ENCODE measurements at regions not wholly inside any gene's neighbourhood (a gene's known extent, or its start where the extent isn't known, plus 50 kb on each side); places are given as distances from the start of the nearest gene placed in this dataset.

DNA sequence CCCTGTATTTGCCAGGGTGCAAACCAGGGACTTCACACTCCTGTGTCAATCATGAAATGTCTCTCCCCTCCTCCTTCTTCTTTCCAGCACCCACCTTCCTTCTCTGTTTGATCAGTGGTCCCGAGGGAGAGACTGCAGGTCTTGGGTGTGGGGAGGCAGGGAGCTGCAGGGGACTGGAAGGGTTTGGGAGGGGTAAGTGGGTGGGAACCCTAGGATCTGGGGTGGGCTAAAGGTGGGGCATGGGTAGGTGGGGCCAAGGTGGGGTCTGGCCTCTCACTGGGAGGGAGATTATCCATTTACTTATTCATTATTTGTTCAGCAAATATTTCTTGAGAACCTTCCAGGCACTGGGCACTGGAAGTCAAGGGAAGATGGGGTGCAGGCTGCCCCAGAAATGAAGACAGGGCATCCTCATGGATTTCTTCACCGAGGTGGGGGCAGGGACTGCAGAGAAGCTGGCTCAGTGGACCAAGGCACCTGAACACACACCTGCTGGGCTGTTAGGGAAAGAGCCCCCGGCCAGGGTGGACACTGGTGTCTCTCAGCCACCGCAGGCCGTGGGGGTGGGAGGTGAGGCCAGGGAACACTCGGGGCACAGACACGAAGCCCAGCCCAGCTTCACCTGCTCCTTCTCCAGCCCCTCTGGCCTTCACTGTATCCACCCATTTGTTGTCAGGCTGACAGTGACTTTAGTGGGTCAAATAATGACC lies 193.9 kb upstream of the C1orf174 start:
- no TSS peak for BruUV-seq (replicated peaks)
- Histone ChIP-seq H2AFZ (ENCODE audit: low read depth, low read length) (no peak overlapping the region), H3K9ac (replicated peaks; ENCODE audit: extremely low read depth, insufficient read depth, low read length) (no peak overlapping the region), H3K36me3 (ENCODE audit: control insufficient read depth in 2 of 2, extremely low read depth in 1 of 2, insufficient read depth in 2 of 2, low read length in 2 of 2) (no peaks in the 10 kb centered on the region), H3K4me1 (ENCODE audit: control insufficient read depth, extremely low read depth, insufficient read depth, low read length) (no peaks in the 10 kb centered on the region), H3K4me2 (ENCODE audit: insufficient read depth, low read length) (no peak overlapping the region), H3K27ac (ENCODE audit: insufficient read depth, low read depth, low read length) (no peak overlapping the region), H3K27me3 (ENCODE audit: control insufficient read depth in 2 of 2, insufficient read depth in 2 of 2, low read length in 2 of 2) (no peaks in the 10 kb centered on the region), H3K9me1 (replicated peaks; ENCODE audit: control insufficient read depth, extremely low read depth, insufficient read depth, low read length) (no peaks in the 10 kb centered on the region), H4K20me1 (replicated peaks; ENCODE audit: control insufficient read depth, extremely low read depth, insufficient read depth, low read length) (no peaks in the 10 kb centered on the region), H3K9me3 (replicated peaks; ENCODE audit: control insufficient read depth, insufficient read depth, low read length) (peaks cover 4% of the 10 kb centered on the region), H3K79me2 (ENCODE audit: control insufficient read depth, insufficient read depth, low read length) (no peaks in the 10 kb centered on the region), H3K4me3 (replicated peaks in 1 of 3; ENCODE audit: insufficient read depth in 1 of 3, low read depth in 1 of 3, low read length in 3 of 3) (no peak overlapping the region)
- CTCF ChIA-PET: no interaction called here
- no peak for DNase-seq (ENCODE audit: low read depth, low spot score)
- POLR2A ChIA-PET: no interaction called here
- TF ChIP-seq POLR2A (IDR thresholded peaks at IDR 0.05; ENCODE audit: low read depth, low read length): no peak
- TF ChIP-seq MYC (IDR thresholded peaks at IDR 0.05; ENCODE audit: low read depth, low read length): no peak
- no peak for TF ChIP-seq JUN (IDR thresholded peaks at IDR 0.05; ENCODE audit: borderline replicate concordance, insufficient read depth, insufficient read length, low read depth)
- no peak for TF ChIP-seq POLR2AphosphoS5 (IDR thresholded peaks at IDR 0.05; ENCODE audit: insufficient read depth, low read depth, low read length)
- TF ChIP-seq, protein P1, sequence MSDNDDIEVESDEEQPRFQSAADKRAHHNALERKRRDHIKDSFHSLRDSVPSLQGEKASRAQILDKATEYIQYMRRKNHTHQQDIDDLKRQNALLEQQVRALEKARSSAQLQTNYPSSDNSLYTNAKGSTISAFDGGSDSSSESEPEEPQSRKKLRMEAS (IDR thresholded peaks at IDR 0.05; ENCODE audit: insufficient read depth, insufficient read length): no peak
- no peak for TF ChIP-seq FOS (IDR thresholded peaks at IDR 0.05; ENCODE audit: borderline replicate concordance, insufficient read depth, low read length)
- TF ChIP-seq, protein P2, sequence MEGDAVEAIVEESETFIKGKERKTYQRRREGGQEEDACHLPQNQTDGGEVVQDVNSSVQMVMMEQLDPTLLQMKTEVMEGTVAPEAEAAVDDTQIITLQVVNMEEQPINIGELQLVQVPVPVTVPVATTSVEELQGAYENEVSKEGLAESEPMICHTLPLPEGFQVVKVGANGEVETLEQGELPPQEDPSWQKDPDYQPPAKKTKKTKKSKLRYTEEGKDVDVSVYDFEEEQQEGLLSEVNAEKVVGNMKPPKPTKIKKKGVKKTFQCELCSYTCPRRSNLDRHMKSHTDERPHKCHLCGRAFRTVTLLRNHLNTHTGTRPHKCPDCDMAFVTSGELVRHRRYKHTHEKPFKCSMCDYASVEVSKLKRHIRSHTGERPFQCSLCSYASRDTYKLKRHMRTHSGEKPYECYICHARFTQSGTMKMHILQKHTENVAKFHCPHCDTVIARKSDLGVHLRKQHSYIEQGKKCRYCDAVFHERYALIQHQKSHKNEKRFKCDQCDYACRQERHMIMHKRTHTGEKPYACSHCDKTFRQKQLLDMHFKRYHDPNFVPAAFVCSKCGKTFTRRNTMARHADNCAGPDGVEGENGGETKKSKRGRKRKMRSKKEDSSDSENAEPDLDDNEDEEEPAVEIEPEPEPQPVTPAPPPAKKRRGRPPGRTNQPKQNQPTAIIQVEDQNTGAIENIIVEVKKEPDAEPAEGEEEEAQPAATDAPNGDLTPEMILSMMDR (IDR thresholded peaks at IDR 0.05; ENCODE audit: extremely low read depth in 1 of 2, insufficient read depth in 1 of 2, low read depth in 1 of 2, low read length in 2 of 2): no peak
- TF ChIP-seq EZH2 (IDR thresholded peaks at IDR 0.05; ENCODE audit: borderline replicate concordance, low read depth, low read length, severe bottlenecking): no peak
- TF ChIP-seq GATA2 (IDR thresholded peaks at IDR 0.05; ENCODE audit: insufficient read depth, insufficient read length, low read depth, low read length): no peak
- no peak for FAIRE-seq
- dilution Hi-C loops (cut with MboI; ENCODE audit: extremely low pct_ligation_motif_present, low sequenced_read_pairs): no loop called here
- intact Hi-C loops (cut with micrococcal nuclease): no loop called here
